Activated CD4-positive, alpha-beta T cell treated with anti-CD3 and anti-CD28 coated beads, Interleukin-2, amount 50 U/mL, for 48 hours (primary cell): ENCODE measurements at regions not wholly inside any gene's neighbourhood (a gene's known extent, or its start where the extent isn't known, plus 50 kb on each side); places are given as distances from the start of the nearest gene placed in this dataset.
"Not testable (repeated sequence)": the region's sequence is repeated elsewhere in the genome, so short reads cannot be mapped to it uniquely, and the experiment has no call there.

Source experiments
- DNase-seq, 2 experiments: peaks; one replicate each; pipeline ENCODE4 v3.0.0-alpha.2; 2020

GRCh38 chr6:140202964-140203515 lies 828.6 kb upstream of the CITED2 start:
- no peak for DNase-seq

GRCh38 chr6:140201787-140202458 lies 827.5 kb upstream of the CITED2 start:
- no peak for DNase-seq

GRCh38 chr6:140193269-140193668 lies 818.8 kb upstream of the CITED2 start:
- DNase-seq: no peak

GRCh38 chr6:140192018-140192417 lies 817.6 kb upstream of the CITED2 start:
- no peak for DNase-seq

GRCh38 chr6:140189263-140189662 lies 814.8 kb upstream of the CITED2 start:
- DNase-seq: not testable (repeated sequence)

- no peak for DNase-seq
These were observed 811.5 kb upstream of the CITED2 start for GRCh38 chr6:140185991-140186390.

- no peak for DNase-seq
These were observed 809.4 kb upstream of the CITED2 start for GRCh38 chr6:140183881-140184280.

DNA sequence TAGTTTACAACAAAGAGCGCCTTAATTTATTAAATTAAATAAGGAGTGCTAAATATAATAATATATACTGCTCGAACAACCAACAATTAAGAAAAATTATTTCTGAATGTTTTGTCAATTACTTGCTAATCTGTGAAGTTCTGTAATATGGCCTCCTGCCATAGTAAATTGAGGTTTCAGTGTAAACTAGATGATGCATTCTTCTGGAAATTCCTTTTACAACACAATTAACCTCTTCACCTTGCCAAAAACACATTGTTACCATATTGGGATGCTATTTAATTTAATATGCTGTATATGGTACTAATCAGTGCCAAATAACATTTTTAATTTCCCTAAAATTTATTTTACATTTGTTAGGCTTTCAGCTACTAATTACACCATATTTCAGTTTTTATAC lies 808.4 kb upstream of the CITED2 start:
- no peak for DNase-seq

DNA sequence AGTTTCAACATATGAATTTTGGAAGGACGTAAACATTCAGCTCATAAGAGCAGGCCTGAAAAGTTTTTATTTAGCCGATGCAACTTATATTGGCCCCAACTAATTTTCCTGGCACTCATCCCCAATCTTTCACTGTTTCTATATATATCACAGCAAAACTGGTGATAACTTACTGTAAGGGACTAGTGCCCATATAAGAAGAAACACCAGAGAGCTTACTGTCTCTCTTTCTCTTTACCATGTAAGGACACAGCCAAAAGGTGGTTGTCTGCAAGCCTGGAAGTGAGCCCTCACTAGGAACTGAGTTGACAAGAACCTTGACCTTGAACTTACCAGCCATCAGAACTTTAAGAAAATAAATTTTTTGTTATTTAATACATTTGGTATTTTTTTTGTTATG lies 807.4 kb upstream of the CITED2 start:
- no peak for DNase-seq

DNA sequence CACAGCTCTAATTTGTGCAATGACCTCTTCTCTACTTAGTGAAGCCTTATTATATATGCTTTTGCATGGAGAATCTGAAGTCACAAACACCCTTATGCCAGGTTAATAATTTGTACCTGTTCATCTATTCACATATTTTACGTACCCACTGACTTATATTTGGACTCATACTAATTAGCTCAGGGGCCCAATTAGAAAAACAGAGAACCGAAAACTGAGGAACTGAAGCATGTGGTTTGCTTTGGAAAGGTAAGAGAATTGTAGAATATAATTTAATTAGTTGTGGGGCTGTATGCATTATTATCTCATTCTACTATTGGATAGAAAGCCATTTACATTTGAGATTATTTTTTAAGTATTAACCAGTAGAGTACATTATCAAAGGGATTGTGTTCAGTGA lies 805.9 kb upstream of the CITED2 start:
- DNase-seq: no peak

- no peak for DNase-seq
These were observed 804.5 kb upstream of the CITED2 start for GRCh38 chr6:140178935-140179334.

- no peak for DNase-seq
These were observed 804.1 kb upstream of the CITED2 start for GRCh38 chr6:140178520-140178919.

- no peak for DNase-seq
These were observed 801.9 kb upstream of the CITED2 start for GRCh38 chr6:140176306-140176705.

DNA sequence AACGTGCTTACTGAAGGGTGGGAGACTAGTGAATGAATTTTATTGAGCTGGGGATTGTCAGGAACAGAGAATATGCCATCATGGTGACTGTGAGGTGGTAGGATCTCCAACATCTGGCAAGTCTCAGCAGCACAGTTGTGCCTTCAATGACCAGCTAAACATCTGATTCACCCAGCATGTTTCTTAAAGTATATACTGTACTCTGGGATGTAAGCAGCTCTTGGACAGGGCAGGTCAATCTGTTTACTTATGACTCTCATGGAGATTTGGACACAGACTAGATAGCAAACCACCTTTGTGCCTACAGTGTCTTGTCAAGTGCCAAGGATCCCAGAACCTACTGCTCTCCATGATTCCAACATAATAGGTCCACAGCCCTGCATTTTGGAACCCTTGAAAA lies 801.0 kb upstream of the CITED2 start:
- DNase-seq: no peak

GRCh38 chr6:140174524-140174923 lies 800.1 kb upstream of the CITED2 start:
- no peak for DNase-seq

DNA sequence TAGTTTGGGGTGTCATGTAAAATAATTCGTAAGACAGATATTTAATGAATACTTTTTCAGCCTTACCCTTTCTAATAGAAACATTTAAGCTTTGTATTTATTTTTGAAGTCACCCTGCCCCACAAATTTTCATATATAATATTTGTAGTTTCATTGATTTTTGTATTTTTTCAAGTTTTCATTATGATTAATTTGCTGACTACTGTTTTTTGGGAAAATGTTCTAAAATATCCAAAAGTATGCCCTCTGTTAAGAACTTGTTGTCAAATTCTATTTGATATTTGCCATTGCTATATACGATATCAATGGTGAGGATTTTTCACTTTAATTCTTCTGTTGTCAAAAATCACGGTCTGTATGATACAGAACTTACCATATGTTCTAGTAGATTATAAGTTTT lies 793.9 kb upstream of the CITED2 start:
- DNase-seq: no peak

DNA sequence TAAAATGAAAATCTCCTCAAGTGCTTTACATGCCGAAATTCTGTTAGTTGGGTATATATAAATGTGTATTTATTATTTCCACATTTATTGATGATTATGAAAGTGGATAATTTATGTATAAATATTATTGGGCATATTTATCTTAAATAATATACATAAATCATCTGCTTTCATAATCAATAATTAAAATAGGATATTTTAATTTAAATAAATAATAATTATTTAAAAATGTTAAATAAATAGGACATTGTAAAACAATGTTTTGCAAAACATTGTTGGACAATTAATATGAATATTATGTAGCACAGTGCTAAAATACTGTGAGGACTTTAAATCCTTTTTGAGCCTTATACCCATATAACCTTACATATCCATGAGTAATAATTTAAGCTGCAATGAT lies 786.5 kb upstream of the CITED2 start:
- no peak for DNase-seq

DNA sequence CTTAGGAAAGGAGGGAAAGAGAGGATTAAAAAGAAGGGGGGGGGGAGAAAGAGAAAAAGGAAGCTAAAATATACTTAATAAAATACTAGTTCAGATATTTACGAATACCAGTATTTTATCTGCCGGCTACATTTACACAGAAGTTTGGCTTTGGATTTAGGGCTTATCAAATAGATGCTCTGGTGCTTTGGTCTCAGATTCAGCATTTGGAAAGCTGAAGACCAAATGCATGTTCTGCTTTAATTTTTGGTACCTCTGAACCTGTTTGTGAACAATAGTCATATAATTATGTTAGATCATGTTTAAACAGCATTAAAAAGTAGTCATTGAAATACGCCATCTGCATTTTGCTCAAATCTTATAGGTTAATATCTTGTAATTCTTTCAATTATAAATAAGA lies 786.0 kb upstream of the CITED2 start:
- no peak for DNase-seq

GRCh38 chr6:140156131-140156530 lies 781.7 kb upstream of the CITED2 start:
- no peak for DNase-seq

DNA sequence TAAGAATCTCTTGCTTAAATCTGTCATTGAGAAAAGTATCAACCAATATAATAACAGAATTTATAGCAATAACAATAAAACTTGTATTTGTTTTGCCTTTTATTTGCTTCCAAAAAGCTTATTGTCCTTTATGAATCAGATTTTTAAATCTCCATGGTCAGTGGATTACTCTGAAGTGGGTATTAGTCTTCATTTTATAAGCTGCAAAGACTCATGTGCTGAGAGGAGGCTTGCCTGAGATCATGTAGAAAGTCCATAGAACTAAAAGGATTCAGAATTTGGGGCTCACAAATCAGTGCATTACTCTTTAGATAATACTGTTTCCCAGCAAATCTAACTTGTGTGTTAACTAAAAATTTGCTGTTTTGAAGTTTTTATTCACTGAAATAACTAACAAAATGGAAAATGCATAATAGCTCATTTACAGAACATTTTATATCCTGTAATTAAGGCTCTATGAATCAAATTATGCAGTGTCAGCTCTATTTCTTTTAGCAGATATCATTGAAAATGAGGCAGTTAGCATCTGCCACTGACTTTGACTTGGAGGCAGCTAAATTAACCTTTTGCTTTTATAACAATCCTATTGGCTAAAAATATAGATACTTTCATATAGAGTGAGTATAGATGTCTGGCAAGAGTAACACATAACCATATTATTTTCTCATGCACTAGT lies 781.1 kb upstream of the CITED2 start:
- no peak for DNase-seq

DNA sequence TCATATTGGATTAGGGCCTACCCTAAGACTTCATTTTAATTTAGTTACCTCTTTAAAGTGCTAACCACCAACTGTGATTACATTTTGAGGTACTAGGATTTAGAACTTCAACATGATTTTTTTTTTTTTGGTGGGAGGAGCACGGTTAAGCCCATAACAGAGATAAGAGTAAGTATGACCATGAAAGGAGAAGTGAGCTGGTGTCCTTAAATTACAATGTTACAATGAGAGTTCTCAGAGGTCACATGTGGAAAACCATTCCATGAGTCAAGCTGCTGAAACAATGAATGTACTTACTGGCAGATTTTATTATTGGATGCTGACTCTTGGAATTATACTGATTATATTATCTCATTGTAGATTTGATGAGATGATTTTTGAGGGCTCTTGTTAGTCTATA lies 779.3 kb upstream of the CITED2 start:
- DNase-seq: no peak

- DNase-seq: not testable (repeated sequence)
These were observed 773.7 kb upstream of the CITED2 start for GRCh38 chr6:140147825-140148814.

DNA sequence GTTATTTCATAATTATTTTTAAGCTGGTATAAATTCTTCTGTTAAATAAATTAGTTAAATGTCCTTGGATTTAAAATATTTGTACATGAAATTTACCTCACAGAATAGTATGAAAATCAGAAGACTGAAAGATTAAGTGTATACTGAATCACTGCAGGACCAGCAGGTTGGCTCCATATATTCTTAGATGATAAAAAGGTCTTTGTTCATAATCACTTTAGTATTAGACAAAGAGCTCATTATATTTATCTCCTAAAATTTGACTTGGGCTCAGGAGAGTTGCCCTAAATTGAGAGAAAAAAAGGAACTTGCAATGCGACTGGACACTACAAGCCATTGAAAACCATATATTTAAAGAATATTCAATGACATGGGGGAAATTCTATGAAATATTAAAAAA lies 766.4 kb upstream of the CITED2 start:
- no peak for DNase-seq
